HUES48 (cell line): ENCODE measurements at regions not wholly inside any gene's neighbourhood (a gene's known extent, or its start where the extent isn't known, plus 50 kb on each side); places are given as distances from the start of the nearest gene placed in this dataset.

Source experiments
- H3K27ac ChIP-seq: one replicate; pipeline ENCODE4 v1.7.0; 2013; ENCODE audit warnings: low read depth, low read length, inconsistent platforms
- H3K27me3 ChIP-seq: 2 replicates; pipeline ENCODE4 v1.6.1; 2013; ENCODE audit warnings: mild to moderate bottlenecking, low read length; ENCODE audit not compliant: control insufficient read depth, insufficient read depth
- H3K36me3 ChIP-seq: 2 replicates; pipeline ENCODE4 v1.6.1; 2013; ENCODE audit warnings: low read length; ENCODE audit not compliant: control insufficient read depth, insufficient read depth
- H3K4me1 ChIP-seq: 2 replicates; pipeline ENCODE4 v1.6.1; 2013; ENCODE audit warnings: mild to moderate bottlenecking, low read length; ENCODE audit not compliant: control insufficient read depth, insufficient read depth
- H3K4me3 ChIP-seq: 2 replicates; pipeline ENCODE4 v1.5.1; 2013; ENCODE audit warnings: mild to moderate bottlenecking, low read depth, low read length
- H3K9ac ChIP-seq: 2 replicates; pipeline ENCODE4 v1.6.1; 2013; ENCODE audit warnings: mild to moderate bottlenecking, low read depth, low read length, moderate library complexity
- H3K9me3 ChIP-seq: 2 replicates; pipeline ENCODE4 v1.6.1; 2013; ENCODE audit warnings: low read length; ENCODE audit not compliant: control insufficient read depth, insufficient read depth

DNA sequence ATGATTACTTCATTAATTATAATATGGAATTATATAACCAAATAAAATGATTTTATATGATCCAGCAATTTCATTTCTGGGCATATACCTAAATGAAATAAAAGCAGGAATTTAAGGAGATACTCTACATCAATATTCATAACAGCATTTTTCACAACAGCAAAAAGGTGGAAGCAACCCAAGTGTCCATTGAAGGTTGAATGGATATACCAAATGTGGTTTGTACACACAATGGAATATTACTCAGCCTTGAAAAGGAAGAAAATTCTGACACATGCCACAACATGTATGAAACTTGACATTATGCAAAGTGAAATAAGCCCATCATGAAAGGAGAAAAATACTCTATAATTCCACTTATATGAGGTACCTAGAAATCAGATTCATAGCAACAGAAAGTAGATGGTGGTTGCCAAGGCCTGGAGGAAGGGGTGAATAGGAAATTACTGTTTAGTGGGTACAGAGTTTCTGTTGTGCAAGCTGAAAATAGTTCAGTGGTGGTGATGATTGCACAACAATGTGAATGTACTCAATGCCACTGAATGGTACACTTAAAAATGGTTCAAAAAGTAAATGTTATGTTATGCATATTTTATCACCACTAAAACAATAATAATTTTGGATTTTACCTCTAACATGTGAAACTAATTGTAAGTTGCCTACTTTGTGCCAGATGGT lies 471.5 kb downstream of the SPRY1 start:
- no peak overlapping the region for H3K27ac ChIP-seq
- H3K4me1 ChIP-seq = peaks cover 5% of the 10 kb centered on the region; the same call in 1 of the 2 replicates
- H3K27me3 ChIP-seq = no peaks in the 10 kb centered on the region
- no peak overlapping the region for H3K9ac ChIP-seq
- no peaks in the 10 kb centered on the region for H3K36me3 ChIP-seq
- H3K4me3 ChIP-seq = no peak overlapping the region
- H3K9me3 ChIP-seq = no peaks in the 10 kb centered on the region

DNA sequence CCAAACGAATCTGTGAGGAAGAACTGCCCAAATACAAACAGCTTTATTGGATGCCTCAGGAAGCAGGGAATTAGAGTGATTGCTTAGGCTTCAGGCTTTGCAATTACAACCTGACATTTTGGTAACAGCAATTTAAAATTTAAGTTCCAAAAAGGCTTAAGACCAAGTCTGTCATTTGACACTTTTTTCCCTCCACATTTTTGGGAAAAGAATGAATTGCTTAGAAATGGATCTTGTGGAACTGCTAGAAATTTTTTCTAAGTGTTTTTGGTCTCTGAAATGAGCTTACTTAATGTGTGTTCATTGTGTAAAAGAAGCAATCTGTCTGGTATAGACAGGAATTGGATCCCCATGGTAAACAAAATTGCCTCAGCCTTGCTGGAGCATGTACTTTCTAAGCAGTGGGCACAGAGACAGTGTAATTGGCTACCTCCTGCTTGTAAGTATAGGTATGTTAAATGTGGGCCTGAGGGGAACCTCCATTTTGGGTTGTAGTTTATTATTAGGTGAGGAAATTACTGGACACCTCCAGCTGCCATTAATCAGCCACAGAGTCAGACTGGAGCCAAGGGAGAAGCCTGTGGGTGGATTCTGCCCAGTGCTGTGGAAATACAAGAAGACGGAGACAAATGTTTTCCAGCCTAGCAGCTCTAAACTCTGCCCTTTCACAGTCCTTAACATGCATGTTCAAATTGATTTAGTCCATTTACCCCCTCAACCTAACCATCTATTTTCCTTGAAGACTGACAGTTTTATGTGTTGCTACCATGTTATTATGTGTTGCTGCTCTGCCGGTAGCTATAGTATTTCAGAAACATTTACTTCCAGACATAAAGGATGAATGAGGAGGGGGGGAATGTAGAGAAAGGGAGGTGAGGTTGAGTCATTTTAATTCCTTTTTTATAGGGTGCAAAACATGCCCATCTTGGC lies 473.0 kb downstream of the SPRY1 start:
- H3K27me3 ChIP-seq = no peaks in the 10 kb centered on the region
- no peak overlapping the region for H3K4me3 ChIP-seq
- H3K4me1 ChIP-seq = peaks cover 5% of the 10 kb centered on the region; the same call in 1 of the 2 replicates
- no peak overlapping the region for H3K9ac ChIP-seq
- H3K9me3 ChIP-seq = no peaks in the 10 kb centered on the region
- no peak overlapping the region for H3K27ac ChIP-seq
- no peaks in the 10 kb centered on the region for H3K36me3 ChIP-seq

DNA sequence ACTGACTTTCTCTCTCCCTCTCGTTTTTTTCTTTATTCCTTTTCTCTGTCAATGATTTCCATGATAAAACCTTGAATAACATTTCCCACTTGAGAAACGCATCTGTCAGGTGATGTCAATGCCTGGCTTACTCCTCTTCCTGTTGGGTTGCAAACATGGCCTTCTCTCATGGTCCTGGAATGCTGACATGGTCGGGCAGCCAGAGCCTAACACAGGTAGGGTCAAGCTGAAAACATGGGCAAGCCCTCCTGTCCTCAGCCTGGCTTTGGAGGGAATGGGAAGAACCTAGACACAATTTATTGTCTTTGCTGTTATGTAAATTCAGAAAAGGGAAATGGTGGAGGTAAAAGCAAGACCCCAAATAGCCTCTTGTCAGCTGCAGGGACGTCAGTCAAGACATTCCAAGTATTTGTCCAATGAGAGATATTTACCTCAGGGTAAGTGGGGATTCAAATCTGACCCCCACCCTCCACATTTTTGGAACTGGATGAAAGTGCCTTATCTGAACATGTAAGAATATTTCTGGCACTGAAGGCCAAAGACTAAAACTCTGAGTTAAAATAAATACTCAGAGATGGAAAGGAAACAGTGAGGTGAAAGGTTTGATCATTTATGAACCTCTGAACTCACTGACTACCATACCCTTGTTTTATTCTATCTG lies 473.8 kb downstream of the SPRY1 start:
- H3K9me3 ChIP-seq = no peaks in the 10 kb centered on the region
- peaks cover 5% of the 10 kb centered on the region; the same call in 1 of the 2 replicates for H3K4me1 ChIP-seq
- no peak overlapping the region for H3K9ac ChIP-seq
- no peak overlapping the region for H3K27ac ChIP-seq
- no peaks in the 10 kb centered on the region for H3K27me3 ChIP-seq
- no peaks in the 10 kb centered on the region for H3K36me3 ChIP-seq
- no peak overlapping the region for H3K4me3 ChIP-seq

DNA sequence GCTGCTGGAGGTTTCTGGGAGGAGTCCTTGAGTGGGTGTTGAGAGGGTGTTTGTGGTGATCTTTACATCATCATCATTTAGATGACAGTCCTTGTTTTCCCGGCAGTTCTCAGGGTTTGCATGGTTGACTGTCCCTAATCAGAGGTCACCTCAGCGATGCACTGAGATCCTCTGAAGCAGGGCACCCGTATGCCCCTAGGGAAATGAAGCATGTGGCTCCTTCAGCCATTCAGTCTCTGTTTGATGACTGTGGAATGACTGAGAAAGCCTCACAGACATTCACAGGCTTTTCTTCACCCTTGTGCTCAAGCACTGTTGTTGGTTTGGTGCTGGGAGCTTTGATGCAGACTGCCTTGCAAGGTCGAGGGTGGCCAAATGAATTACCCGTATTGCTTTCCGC lies 474.7 kb downstream of the SPRY1 start:
- Histone ChIP-seq H3K27me3 (no peaks in the 10 kb centered on the region), H3K4me1 (peaks cover 5% of the 10 kb centered on the region; the same call in 1 of the 2 replicates), H3K4me3 (no peak overlapping the region), H3K9me3 (no peaks in the 10 kb centered on the region), H3K36me3 (no peaks in the 10 kb centered on the region), H3K9ac (no peak overlapping the region), H3K27ac (no peak overlapping the region)

DNA sequence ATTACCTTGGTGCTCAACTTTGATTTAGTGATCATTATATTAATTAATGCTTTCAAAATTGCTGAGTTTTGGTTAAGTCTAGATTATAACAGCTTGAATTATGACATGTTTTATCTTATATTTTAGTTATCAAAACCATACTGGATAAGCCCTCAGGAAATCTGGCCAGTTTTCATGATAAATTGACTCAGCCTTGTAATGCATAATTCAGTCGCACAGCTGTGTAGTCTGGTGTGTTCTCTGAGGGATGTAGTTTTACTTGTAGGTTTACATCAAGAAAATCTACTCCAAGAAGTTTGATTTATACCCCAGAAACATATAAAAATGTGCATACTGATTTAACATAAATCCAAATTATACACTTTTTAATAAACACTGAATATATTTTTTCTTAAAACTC lies 477.5 kb downstream of the SPRY1 start:
- Histone ChIP-seq H3K36me3 (no peaks in the 10 kb centered on the region), H3K27me3 (no peaks in the 10 kb centered on the region), H3K4me3 (no peak overlapping the region)

DNA sequence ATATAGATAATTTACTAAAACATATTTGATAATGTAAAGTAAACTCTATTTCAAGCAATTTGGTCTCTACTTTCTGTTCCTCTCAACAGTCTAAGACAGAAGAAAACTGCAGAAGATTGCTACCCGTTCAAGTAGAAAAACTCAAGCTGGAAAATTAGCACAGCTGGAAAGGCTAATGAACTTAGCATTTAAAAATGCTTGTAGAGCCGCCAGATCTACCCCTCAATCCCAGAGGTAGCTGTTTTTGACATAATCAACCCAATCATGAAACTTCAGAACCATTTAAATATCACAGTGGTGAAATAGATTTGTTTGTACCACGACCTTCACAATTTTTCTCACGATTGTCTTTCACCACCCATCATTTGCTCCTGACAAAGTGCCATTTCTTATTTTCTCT lies 479.5 kb downstream of the SPRY1 start:
- Histone ChIP-seq H3K4me3 (no peak overlapping the region), H3K9me3 (no peaks in the 10 kb centered on the region), H3K9ac (no peak overlapping the region), H3K27ac (no peak overlapping the region), H3K27me3 (no peaks in the 10 kb centered on the region), H3K4me1 (no peaks in the 10 kb centered on the region), H3K36me3 (no peaks in the 10 kb centered on the region)

More for the DNA sequence above, 477.5 kb downstream of the SPRY1 start:
- Histone ChIP-seq H3K4me1 (peaks cover 5% of the 10 kb centered on the region; the same call in 1 of the 2 replicates), H3K9ac (no peak overlapping the region), H3K9me3 (no peaks in the 10 kb centered on the region), H3K27ac (no peak overlapping the region)

DNA sequence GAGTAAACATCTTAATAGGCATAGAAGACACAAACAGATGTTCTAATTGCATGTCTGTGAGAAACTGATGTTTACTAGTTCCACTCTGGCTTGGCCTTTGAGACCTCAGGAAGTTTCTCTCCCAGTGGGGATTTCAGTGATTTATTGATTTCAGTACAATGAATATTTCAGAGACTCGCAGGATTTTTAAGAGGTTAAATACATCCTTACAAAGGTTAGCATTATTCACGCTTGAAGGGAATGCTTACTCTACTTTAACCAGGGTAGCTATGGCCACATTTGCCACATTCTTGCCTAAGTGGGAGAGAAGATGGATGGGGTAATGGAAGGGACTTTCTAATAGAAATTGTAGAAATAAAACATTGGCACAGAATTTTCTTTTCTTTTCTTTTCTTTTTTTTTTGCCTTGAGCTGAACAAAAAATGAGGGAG lies 480.1 kb downstream of the SPRY1 start:
- no peaks in the 10 kb centered on the region for H3K27me3 ChIP-seq
- no peaks in the 10 kb centered on the region for H3K4me1 ChIP-seq
- H3K27ac ChIP-seq = no peak overlapping the region
- no peaks in the 10 kb centered on the region for H3K36me3 ChIP-seq
- no peak overlapping the region for H3K9ac ChIP-seq
- H3K9me3 ChIP-seq = no peaks in the 10 kb centered on the region
- no peak overlapping the region for H3K4me3 ChIP-seq

DNA sequence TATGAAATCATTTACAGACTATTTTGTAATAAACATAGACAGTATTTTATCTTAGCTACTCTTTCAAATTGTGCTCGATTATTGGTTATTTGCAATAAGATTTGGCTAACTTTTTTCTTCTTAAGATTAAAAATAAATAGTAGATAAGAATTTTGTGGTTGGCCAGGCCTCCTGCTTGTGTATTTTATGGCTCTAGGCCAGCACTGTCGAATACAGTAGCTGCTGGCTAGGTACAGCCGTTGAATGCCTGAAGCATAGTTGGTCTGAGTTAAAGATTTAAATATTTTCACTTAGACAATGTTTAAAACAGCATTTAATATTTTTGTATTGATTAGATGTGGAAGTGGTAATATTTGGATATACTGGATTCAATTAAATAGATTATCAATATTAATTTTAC lies 481.0 kb downstream of the SPRY1 start:
- Histone ChIP-seq H3K36me3 (no peaks in the 10 kb centered on the region), H3K9me3 (no peaks in the 10 kb centered on the region), H3K4me3 (no peak overlapping the region), H3K27ac (no peak overlapping the region), H3K9ac (no peak overlapping the region), H3K27me3 (no peaks in the 10 kb centered on the region), H3K4me1 (no peaks in the 10 kb centered on the region)

DNA sequence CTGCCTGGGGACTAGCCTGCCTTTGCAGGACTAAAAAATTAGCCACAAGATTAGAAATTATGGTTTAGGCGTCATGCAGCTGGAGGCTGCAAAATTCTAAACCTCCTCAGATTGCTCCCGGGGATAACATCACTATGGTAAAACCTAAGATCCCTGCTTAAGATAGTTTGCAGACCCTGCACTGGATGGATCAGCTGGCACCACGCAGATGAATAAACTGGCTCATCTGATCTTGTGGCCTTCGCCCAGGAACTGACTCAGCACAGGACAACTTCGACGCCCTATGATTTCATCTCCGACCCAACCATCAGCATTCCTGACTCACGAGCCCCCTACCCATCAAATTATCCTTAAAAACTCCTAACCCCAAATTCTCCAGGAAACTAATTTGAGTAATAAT lies 482.4 kb downstream of the SPRY1 start:
- Histone ChIP-seq H3K36me3 (no peaks in the 10 kb centered on the region), H3K4me1 (no peaks in the 10 kb centered on the region), H3K9me3 (no peaks in the 10 kb centered on the region), H3K9ac (no peak overlapping the region), H3K27ac (no peak overlapping the region), H3K4me3 (no peak overlapping the region), H3K27me3 (no peaks in the 10 kb centered on the region)

DNA sequence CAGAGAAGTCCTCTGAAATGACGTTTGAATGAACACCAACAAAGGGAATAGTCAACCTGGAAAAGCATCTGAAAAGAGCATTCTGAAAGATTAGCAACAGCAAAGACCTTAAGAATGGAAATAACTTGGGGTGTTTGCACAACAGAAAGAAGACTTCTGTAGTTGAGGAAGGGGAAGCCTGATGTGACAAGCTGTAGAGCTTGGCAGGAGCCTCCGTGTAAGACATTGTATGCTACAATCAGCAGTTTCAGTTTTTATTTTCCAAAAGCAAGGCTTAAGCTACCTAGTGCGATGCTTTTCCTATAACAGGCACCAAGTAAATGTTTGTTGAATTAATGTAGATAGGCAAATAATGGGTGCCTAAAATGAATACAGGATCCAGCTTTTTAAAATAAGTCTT lies 484.0 kb downstream of the SPRY1 start:
- Histone ChIP-seq H3K4me1 (no peaks in the 10 kb centered on the region), H3K4me3 (no peak overlapping the region)

DNA sequence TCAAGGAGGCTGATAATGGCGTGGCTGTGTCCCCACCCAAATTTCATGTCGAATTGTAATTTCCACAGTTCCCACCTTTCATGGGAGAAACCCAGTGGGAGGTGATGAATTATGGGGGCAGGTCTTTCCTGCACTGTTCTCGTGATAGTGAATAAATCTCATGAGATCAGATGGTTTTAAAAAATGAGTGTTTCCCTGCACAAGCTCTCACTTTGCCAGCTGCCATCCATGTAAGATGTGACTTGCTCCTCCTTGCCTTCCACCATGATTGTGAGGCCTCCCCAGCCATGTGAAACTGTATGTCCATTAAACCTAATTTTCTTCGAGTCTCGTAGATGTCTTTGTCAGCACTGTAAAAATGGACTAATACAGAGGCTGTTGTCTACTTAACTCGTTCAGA lies 488.3 kb downstream of the SPRY1 start:
- Histone ChIP-seq H3K9me3 (peaks cover 13% of the 10 kb centered on the region), H3K27me3 (no peaks in the 10 kb centered on the region), H3K4me3 (no peak overlapping the region), H3K4me1 (no peaks in the 10 kb centered on the region), H3K27ac (no peak overlapping the region), H3K9ac (no peak overlapping the region), H3K36me3 (no peaks in the 10 kb centered on the region)

More for the DNA sequence above, 484.0 kb downstream of the SPRY1 start:
- H3K36me3 ChIP-seq = no peaks in the 10 kb centered on the region
- no peaks in the 10 kb centered on the region for H3K27me3 ChIP-seq
- peaks cover 13% of the 10 kb centered on the region for H3K9me3 ChIP-seq
- no peak overlapping the region for H3K27ac ChIP-seq
- no peak overlapping the region for H3K9ac ChIP-seq
